HG02973 (cell line): ENCODE measurements at regions not wholly inside any gene's neighbourhood (a gene's known extent, or its start where the extent isn't known, plus 50 kb on each side); places are given as distances from the start of the nearest gene placed in this dataset.
"Not testable (repeated sequence)": the region's sequence is repeated elsewhere in the genome, so short reads cannot be mapped to it uniquely, and the experiment has no call there.

Experiments
- ATAC-seq: cut with Tn5 transposase; IDR thresholded peaks from one replicate; pipeline ENCODE4 v1.9.1; 2021; ENCODE audit warnings: moderate library complexity; ENCODE audit not compliant: unreplicated experiment

- not testable (repeated sequence) for ATAC-seq
Measured at GRCh38 chr20:30386099-30386498, 871.4 kb upstream of the DEFB115 start.

GRCh38 chr20:30387823-30388222, 869.6 kb upstream of the DEFB115 start:
- ATAC-seq, result not testable (repeated sequence)

DNA sequence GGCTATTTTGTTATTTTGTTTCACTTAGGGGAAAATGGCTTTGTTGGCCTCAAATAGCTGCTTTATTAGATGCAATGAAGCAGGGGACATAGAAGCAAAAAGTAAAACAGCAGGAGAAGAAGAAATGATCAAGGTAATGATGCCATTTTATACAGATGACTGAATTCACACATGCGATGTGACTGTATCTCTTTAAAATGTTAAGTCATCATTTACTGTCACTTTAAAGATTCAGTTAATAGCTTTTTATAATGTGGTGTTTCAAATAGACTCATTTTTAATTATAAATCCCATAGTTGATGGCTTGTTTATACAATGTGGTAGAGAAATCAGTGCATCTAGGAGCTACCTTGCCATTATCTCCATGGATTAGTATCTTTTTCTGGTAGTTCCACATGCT, 863.9 kb upstream of the DEFB115 start:
- ATAC-seq, result not testable (repeated sequence)

GRCh38 chr20:30397111-30397510, 860.4 kb upstream of the DEFB115 start:
- ATAC-seq, result not testable (repeated sequence)

- ATAC-seq, result not testable (repeated sequence)
Measured at GRCh38 chr20:30405061-30405460, 852.4 kb upstream of the DEFB115 start.

GRCh38 chr20:30405585-30405984, 851.9 kb upstream of the DEFB115 start:
- ATAC-seq, result not testable (repeated sequence)

DNA sequence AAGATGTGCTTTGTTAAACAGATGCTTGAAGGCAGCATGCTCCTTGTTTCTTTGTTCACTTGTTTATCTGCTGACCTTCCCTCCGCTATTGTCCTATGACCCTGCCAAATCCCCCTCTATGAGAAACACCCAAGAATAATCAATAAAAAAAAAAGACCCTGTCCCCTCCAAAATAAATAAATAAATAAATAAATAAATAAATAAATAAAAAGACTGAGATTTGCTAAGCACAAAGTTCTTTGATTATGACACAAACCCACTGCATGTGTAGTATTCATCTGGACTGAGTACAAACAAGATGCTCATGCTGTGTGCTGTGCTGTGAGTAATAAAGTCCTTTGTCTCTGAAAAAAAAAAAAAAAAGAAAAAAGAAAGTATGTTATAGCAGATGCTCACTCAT, 851.1 kb upstream of the DEFB115 start:
- not testable (repeated sequence) for ATAC-seq

GRCh38 chr20:30412972-30413371, 844.5 kb upstream of the DEFB115 start:
- no peak for ATAC-seq

DNA sequence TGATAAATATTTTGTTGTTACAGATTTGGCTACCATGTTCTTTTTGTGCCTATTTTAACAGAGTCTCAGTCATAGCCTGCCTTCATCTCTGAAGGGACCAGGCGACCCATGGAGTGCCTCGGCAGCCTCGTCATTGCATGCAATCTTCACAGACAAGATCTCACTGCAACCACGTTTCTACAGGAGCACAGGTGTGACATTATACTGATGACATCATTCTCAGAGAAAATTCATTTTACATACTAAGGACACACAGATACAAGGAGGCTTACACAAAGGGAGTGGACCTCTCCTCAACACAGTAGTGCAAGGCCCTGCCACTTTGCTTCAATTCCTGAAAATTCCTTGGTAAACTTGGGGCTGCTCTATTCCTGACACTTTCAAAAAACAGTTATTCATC, 840.1 kb upstream of the DEFB115 start:
- ATAC-seq, result not testable (repeated sequence)

- ATAC-seq, result not testable (repeated sequence)
Measured at GRCh38 chr20:30418378-30418777, 839.1 kb upstream of the DEFB115 start.

- no peak for ATAC-seq
Measured at GRCh38 chr20:30419466-30419865, 838.0 kb upstream of the DEFB115 start.

- not testable (repeated sequence) for ATAC-seq
Measured at GRCh38 chr20:30419871-30420420, 837.5 kb upstream of the DEFB115 start.
